GM21423 (cell line): ENCODE measurements at regions not wholly inside any gene's neighbourhood (a gene's known extent, or its start where the extent isn't known, plus 50 kb on each side); places are given as distances from the start of the nearest gene placed in this dataset.

Source experiments
- ATAC-seq: cut with Tn5 transposase; IDR thresholded peaks from one replicate; pipeline ENCODE4 v1.9.1; 2021; ENCODE audit warnings: mild to moderate bottlenecking, moderate library complexity; ENCODE audit not compliant: unreplicated experiment

DNA sequence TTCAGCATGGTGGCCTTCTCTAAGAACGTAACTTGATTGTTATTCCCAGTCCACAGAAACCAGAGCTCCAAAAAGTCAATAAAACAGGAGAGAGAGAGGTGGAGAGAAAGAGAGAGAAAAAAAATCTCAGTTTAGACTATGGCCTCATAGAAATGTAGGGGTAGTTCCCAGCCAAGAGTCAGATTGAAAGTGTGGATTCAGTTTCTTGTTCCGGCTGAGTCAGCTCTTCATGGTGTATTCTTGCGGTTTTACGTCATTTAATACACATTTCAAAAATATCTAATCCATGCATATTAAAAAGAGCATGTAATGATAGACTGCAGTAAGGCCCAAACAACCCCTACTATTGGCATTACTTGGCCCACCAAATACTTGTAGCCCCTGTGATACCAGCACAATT, 303.9 kb downstream of the ETAA1 start:
- no peak for ATAC-seq

DNA sequence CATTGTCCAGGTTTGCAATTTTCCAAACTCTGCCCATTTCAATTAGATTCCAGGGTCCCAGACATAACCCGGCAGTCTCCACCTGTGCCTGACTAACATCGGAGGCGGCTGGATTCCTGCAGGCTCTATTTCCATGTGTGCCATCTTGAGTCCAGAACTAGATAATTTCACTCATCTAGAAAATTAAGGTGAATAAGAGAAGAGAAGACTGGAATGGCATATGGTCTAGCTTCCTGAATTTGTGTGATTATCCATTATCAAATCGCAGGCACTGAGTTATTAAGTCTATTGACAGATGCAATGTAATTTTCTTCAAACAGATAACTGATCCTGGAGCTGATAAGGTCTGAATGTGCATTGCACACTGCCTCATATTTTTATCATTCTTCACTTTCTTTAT, 305.2 kb downstream of the ETAA1 start:
- no peak for ATAC-seq

DNA sequence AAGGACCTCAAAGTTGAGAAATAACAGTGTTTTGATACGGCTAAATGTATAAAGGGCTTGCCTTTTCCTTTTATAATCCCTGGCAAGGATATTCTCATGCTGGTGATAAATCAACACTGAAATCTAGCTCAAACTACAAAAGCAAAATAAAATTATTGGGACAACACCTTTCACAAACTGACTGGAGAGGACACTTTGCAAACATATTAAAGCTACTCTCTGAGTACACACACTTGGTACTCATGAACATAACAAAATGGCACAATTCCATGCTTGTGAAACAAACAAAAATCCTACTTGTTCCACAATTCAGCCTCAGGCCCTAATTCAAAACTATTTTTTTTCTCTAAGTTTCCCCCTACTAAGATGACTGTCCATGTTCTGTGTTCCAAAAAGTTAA, 305.8 kb downstream of the ETAA1 start:
- ATAC-seq, result no peak

DNA sequence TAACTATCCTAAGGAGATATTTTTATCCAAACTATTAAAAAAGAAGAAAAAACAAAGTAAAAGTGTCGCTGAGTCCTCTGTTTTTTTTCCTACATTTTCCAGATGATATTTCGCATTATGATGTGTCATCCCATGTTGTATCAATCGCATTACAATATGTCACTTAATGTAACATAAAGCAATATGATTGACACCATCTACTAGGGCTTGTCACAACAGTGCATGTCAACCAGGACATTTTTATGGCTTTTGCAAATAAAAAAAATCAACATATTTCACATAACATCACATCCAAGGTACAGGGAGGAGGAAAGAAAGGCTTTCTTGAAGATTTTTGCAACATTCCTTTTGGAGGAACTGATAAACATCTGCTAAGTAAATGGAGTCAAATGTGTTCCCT, 308.9 kb downstream of the ETAA1 start:
- ATAC-seq, result no peak

DNA sequence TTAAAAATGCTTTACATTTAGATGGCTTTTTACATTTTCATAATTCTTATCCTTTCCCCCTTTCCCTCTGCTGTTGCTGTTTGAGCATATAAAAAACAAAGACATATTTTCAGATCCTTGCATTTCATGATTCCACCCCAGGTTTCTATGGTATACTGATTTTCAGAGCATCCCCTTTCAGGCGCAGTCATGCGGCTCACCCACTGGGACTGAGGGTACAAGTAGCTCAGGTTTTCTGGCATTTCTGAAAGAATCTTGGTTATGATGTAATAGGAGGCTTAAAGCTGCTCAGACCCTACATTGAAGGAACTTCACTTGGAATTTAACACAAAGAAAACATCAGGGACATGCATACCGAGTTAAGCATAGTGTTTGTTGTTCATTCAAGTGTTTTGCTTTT, 310.8 kb downstream of the ETAA1 start:
- ATAC-seq, result no peak

DNA sequence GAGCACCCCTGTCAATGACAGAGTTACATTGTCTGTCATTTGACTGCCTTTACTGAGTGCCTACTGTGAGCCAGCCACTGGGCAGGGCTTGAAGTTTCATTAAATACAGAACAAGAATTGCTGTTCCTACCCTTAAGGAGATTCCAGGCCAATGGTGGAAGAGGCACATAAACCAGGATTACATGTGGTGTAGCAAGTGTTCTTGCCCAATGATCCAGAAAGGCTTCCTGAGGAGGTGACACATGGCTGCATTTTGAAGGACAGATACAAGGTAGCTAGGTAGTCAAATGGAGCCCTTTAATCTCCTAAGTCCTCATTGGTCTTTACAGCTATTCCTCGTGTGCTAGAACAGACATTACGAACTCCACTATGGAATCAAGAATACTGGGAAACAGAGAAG, 312.7 kb downstream of the ETAA1 start:
- ATAC-seq, result no peak

DNA sequence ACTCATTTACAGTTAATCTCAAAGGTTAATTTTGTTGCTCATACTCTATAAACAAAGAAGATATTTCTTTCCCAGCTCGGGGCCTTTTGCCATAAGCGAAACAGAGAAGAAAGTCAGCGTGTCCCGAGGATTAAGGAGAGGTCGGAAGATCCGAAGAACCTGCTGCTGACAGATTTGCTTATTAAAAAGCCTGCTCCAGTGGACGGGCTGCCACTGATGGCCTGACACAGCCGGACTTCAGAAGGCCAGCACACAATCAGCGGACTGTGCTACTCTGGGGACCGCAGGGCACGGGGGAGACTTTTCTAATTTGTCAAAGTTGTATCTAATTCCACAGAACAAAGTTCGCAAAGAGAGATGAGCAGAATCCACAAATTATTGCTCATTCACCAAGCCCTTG, 315.4 kb downstream of the ETAA1 start:
- ATAC-seq, result no peak

DNA sequence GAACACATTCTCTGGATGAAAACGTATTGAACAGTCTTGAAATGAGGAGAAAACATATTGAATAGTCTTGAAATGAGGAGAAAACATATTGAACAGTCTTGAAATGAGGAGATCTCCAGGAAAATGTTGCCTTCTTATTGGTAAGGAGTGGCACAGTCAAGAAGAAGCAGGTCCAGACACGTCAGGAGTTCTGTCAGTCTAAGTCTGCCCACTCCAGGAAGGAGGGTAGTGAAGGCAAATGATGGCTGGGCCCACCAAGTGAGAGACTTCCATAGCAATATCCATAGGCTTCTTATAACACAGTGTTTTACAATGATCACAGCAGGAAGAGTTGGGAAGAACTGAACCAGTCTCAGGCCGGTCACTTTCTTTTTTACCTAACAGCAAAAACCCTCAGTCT, 316.2 kb downstream of the ETAA1 start:
- ATAC-seq, result no peak

DNA sequence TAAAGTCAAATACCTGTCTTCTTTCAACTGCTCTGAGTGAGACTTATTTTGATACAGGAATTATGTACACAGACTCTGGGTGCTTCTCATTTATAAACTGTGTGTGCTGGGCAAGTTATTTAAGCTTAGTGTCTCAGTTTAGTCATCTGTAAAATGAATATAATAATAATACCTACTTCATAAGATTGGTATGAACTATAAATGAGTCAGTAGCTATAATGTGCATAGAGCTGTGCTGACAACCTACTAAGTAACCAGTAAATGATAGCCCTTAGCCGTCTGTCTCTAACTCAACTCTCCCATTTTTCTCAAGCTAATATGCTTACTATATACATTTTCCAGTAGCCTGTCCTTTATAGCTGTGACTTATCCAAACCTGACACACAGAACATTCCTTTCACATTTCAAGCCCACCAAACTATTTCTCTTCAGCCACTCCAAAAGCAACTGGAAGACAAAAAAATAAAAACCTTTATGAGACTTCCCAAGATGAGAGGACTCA, 319.8 kb downstream of the ETAA1 start:
- ATAC-seq, result no peak

DNA sequence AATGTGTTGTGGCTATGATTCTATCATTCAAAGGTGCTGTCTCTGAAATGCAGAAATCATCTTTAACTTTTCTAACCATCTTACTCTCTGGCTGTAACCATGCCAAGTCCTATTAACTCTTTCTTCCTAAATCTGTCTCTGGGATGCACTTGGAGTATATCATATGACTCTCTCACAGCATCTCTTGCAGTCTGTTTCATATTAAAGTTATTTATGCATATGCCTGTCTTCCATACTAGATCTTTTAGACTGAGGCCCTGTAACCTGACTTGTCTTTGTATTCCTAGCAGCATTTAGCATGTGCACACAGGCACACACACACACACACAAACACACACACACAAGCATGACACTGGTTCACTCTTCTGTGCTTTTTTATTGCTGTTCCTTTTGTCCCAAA, 320.6 kb downstream of the ETAA1 start:
- ATAC-seq, result no peak

DNA sequence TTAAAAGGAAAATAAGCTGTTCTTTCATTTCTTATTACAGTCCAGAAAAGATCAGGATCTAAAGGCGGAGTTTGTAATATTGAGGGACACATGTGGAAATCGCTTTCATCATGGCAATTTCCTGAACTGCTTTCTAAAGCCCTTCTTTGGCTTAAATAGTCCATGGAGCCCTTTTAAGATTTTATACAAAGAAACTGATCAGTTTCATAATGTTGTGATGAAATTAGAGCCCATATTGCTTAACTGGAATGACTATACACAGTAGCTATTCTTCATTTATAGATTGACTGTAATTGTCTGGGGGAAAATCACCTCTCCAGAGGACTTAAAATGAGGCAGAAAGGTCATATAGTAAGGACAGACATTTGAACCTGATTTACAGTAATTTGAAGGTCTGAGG, 322.2 kb downstream of the ETAA1 start:
- no peak for ATAC-seq

DNA sequence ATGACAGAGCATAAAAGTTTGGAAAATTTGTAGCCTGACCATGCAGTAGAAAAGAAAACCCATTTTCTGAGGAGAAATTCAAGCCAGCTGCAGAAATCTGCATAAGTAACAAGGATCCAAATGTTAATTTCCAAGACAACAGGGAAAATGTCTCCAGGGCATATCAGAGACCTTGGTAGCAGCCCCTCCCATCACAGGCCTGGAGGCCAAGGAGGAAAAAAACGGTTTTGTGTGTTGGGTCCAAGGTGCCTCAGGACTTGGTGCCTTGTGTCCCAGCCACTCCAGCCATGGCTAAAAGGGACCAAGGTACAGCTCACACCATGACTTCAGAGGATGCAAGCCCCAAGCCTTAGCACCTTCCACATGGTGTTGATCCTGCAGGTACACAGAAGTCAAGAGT, 324.4 kb downstream of the ETAA1 start:
- no peak for ATAC-seq

DNA sequence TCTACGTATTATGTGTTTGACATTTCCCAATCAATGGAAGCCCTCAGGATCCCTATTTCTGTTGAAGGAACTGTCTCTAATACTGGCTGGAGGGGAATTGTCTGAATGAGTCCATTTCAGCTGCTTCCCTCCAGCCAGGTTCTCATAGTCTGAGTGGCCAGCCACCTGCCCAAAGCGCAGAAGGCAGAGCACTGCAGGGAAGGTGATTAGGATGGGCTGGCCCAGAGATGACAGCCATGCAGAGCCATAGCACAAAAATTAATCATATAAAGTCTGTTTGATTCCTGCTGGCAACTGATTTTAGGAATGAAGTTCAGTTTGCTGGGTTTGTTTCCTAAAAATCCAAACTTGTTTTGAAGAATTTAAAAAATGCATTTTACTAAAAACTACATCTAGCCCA, 327.1 kb downstream of the ETAA1 start:
- no peak for ATAC-seq

DNA sequence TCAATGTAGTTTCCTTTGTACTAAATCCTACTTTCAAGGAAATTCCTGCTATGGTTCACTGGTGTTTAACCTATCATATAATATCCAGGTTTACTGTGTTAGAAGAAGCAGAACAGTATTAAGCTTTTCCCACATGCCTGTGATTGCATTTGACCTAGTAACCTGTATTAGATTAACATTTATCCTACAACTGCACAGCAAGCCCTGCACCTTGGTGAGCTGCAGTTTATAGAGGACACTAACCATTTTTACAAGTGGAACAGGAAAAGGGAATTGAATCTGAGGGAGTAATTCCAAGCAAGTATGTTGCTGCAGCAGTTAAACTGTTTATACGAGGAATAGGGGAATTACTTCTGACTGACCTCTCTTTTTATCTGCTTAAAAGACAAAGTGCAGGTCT, 328.6 kb downstream of the ETAA1 start:
- ATAC-seq, result no peak

DNA sequence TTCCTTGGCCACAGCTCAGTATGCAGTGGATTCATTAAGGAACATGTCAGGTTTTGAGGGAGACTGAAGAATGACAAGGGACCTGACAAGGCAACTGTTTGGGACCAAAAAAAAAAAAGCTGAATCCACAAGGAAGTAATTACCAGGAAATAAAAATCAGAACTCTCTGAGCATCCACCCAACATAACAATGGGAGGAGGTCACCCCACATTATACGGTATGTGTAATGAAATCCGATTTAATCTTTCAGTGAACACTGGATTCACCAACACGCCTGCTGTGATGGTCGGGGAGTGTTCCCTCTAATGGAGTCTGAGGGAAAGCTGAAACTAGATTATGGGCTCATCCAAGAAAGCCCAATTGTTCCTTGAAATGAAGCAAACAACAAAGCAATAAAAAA, 329.3 kb downstream of the ETAA1 start:
- no peak for ATAC-seq

DNA sequence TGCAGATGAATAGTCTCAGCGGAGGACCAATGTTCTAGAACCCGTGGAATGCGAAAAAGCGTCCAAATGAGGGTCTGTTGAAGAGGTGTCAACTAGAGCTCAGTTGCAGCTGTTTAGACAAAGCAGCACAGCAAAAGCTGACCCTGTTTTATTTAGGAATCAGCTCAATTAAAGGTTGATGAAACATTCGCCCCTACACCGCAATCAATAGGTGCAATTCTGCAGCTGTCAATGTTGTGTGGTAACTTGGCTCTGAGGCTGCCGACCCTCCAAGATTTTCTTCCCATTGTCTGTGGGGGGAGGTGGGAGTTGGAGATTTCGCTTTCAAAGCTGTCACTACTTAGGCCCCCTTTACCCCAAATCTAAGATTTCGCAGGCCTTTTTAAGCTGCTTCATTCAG, 330.0 kb downstream of the ETAA1 start:
- no peak for ATAC-seq

DNA sequence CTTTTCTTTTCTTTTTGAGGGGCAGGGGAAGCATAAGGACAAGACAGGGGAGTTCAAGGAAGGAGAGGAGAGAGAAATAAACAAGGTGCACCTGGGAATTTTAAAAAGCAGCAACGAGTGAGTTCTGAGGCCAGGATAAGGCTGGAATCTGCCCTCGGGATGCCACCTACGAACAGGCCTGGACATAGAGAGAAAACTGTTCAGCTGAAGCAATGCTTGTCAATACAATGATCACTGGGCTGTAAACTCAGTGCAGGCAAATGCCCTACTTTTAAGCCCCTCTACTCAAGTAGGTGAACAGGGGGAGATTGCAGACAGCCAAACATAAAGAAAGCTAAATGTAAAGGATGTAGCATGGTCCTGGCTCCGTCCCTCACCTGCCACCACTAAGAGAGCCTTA, 330.5 kb downstream of the ETAA1 start:
- no peak for ATAC-seq

DNA sequence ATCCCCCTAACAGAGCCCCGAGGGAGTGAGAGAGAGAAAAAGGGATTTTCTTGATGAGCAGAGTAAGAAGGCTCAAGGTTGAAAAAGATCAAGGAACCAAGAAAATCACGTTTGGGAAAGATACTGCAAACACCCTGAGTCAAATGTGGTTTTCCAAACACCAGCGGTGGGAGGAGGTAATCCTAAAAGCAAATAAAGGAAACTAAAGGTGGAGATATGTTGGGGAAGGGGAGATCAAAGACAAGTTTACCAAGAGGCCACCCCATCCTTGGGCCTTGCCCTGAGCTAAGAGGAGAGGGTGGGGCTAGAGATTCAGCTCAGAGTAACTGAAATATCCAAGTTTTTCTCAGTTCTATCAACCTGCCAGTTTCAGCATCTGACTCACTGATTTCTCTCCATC, 332.3 kb downstream of the ETAA1 start:
- ATAC-seq, result no peak

DNA sequence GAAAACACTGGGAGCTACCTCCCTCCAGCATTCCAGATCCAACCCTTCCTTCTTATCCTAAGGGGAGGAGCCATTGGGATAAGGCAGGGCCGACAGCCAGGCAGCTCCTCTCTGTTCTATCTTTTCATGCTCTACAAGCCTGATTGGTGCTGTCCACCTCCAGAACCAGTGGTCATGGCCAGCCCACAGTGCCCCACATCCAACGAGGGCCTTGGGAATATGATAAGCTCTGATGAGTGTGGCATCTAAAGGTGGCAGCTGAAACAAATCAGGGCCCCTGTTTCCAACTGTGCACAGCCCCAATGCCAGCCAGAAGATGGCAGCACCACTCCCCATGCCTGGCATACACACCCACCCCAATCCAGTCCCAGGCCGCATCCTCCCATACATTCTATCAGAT, 329.3 kb downstream of the C1D start:
- peak; percentile 53 for ATAC-seq

DNA sequence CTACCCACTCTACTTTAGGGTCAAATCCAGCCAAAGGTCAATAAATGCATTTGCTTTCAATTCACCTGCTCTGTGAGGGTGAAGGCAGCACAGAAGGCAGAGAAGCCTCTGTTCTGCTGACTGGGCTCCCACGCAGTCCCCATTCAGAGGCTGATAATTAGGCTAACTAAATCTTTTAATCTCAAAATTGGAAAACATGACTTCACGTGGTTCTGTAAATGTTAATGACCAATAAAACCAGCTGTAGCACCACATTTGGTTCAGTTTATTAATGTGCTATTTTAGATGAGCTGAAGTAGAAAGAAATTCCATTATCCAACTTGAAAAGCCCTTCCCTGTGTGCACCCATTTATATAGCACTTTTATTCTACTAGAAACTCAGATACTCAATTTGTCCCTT, 310.6 kb downstream of the C1D start:
- ATAC-seq, result no peak

DNA sequence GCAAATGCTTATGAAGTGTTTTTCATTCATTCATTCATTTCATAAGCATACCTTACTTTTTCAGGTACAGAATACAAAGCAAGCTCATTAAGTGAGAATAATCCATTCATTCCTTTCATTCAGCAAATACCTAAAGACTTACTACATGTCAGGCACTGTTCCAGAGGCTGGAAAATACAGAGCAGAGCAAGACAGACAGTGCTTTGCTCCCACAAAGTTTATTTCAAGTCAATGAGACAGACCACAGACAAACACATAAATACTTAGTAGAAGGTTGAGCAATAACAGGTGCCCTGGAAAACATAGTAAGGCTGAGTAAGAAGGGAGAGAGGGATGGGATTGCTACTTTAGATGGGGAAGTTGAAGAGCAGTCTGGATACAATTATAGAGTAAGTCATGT, 309.8 kb downstream of the C1D start:
- no peak for ATAC-seq

DNA sequence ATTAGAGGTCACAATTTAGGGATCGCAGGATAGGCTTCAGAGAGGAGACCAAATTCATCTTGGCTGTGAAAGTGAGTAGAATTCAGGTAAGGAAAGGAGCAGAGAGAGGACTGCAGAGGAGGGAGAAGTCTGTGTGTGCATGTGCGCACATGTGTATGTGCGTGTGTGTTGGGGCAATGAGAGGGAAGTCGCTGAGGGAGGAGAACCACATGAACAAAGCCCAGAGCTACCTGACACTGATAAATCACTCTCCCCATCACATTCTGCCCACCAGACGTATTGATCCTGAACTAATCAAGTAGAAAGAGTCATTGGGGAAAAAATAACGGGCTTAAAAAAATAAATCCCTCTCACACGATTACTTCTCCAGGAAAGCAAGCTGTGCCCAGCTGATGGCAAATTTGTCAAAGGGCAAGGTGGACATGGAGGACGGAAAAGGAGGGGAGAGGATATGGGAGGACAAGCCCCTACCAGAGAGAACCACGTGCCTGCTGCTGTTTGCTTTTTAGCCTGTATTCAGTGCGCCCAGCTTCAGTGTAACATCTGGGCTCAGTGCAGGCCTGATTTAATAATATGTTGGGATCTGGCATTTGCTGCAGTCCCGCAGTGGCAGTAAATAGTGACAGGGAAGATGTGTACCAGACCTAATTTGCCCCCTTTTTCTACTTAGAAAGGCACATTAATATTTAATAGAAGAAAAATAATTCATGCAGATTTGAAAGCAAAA, 307.5 kb downstream of the C1D start:
- ATAC-seq, result no peak

DNA sequence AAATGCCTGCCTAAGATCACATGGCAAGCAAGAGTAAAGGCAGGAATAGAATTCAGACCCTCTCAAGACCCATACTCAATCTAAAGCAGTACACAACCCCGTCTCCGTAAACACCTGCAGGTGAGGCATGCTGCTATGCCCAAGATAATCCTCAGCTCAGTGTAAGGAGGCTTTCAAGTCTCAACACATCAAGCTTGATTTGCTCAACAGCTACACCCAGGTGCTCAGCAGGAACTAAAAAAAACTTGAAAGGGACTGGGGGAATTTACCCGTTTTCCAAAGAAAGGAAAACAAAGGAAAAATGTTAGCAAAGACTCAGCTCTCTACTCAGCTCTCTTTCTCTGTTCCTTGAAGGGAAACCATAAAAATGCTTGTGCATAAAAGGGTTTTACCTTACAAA, 301.8 kb downstream of the C1D start:
- ATAC-seq, result no peak
